ENCODE measurements at regions not wholly inside any gene's neighbourhood (a gene's known extent, or its start where the extent isn't known, plus 50 kb on each side); places are given as distances from the start of the nearest gene placed in this dataset.

- no peak for DNase-seq (ENCODE audit: low read depth)
- Histone ChIP-seq H3K27me3 (ENCODE audit: control insufficient read depth, insufficient read depth, low read length) (no peaks in the 10 kb centered on the region), H3K36me3 (ENCODE audit: control insufficient read depth, insufficient read depth, low read length) (no peaks in the 10 kb centered on the region), H3K4me3 (ENCODE audit: low read depth, low read length) (no peak overlapping the region)
- TF ChIP-seq, protein P1, sequence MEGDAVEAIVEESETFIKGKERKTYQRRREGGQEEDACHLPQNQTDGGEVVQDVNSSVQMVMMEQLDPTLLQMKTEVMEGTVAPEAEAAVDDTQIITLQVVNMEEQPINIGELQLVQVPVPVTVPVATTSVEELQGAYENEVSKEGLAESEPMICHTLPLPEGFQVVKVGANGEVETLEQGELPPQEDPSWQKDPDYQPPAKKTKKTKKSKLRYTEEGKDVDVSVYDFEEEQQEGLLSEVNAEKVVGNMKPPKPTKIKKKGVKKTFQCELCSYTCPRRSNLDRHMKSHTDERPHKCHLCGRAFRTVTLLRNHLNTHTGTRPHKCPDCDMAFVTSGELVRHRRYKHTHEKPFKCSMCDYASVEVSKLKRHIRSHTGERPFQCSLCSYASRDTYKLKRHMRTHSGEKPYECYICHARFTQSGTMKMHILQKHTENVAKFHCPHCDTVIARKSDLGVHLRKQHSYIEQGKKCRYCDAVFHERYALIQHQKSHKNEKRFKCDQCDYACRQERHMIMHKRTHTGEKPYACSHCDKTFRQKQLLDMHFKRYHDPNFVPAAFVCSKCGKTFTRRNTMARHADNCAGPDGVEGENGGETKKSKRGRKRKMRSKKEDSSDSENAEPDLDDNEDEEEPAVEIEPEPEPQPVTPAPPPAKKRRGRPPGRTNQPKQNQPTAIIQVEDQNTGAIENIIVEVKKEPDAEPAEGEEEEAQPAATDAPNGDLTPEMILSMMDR (IDR thresholded peaks at IDR 0.05; ENCODE audit: insufficient read depth, low read length, poor library complexity, severe bottlenecking): no peak
Measured at GRCh38 chr6:78618970-78619369, 248.4 kb upstream of the IRAK1BP1 start.

DNA sequence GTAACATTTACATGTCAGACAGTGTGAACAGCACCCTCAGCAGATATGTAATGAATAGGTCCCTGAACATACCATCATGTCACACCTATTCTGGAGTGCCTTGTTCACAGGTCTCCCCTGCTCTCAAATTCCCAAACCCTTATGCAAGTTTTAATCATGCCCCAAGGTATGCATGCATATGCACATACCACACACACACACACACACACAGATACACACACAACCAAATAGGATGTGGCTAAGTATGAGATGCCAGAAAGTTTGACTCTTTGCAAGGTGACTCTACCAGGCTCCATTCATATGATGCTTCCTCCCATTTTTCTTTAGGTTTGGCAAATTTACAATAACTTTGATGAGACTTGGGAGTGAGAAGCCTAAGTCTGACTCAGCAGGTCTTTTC is 243.8 kb upstream of the IRAK1BP1 start:
- DNase-seq (ENCODE audit: low read depth): no peak
- Histone ChIP-seq H3K27me3 (ENCODE audit: control insufficient read depth, insufficient read depth, low read length) (no peaks in the 10 kb centered on the region), H3K4me3 (ENCODE audit: low read depth, low read length) (no peak overlapping the region), H3K36me3 (ENCODE audit: control insufficient read depth, insufficient read depth, low read length) (no peaks in the 10 kb centered on the region)
- TF ChIP-seq, protein P1 (IDR thresholded peaks at IDR 0.05; ENCODE audit: insufficient read depth, low read length, poor library complexity, severe bottlenecking): no peak

GRCh38 chr6:78629154-78629721 is 238.1 kb upstream of the IRAK1BP1 start:
- Histone ChIP-seq H3K27me3 (ENCODE audit: control insufficient read depth, insufficient read depth, low read length) (no peaks in the 10 kb centered on the region), H3K36me3 (ENCODE audit: control insufficient read depth, insufficient read depth, low read length) (no peaks in the 10 kb centered on the region), H3K4me3 (ENCODE audit: low read depth, low read length) (peak overlapping the region; percentile 35)
- TF ChIP-seq, protein P1 (IDR thresholded peaks at IDR 0.05; ENCODE audit: insufficient read depth, low read length, poor library complexity, severe bottlenecking): no peak
- DNase-seq (ENCODE audit: low read depth): no peak

GRCh38 chr6:78629836-78630235 is 237.5 kb upstream of the IRAK1BP1 start:
- H3K4me3 ChIP-seq (ENCODE audit: low read depth, low read length): peak overlapping the region; percentile 35
- H3K27me3 ChIP-seq (ENCODE audit: control insufficient read depth, insufficient read depth, low read length): no peaks in the 10 kb centered on the region
- H3K36me3 ChIP-seq (ENCODE audit: control insufficient read depth, insufficient read depth, low read length): no peaks in the 10 kb centered on the region
- DNase-seq (ENCODE audit: low read depth): no peak
- TF ChIP-seq, protein P1 (IDR thresholded peaks at IDR 0.05; ENCODE audit: insufficient read depth, low read length, poor library complexity, severe bottlenecking): no peak

DNA sequence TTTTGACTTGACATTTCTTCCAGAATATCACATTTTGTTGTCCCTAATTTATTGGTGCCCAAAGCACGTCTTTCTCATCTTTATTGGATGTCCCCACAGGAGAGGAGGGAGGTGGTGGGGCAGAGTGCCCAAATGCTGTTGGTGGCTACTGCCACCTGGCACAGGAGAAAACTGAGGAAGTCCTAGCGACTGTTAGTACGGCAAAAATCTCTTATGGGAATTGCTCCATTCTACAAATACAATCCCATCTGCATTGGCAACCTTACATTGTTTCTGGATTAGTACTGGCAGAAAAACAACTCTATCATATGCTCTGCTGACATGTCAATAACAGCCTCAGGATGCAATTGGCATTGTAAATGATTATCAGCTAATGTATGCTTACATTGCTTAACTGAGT is 235.4 kb upstream of the IRAK1BP1 start:
- TF ChIP-seq, protein P1 (IDR thresholded peaks at IDR 0.05; ENCODE audit: insufficient read depth, low read length, poor library complexity, severe bottlenecking): no peak
- no peak for DNase-seq (ENCODE audit: low read depth)
- Histone ChIP-seq H3K27me3 (ENCODE audit: control insufficient read depth, insufficient read depth, low read length) (no peaks in the 10 kb centered on the region), H3K36me3 (ENCODE audit: control insufficient read depth, insufficient read depth, low read length) (no peaks in the 10 kb centered on the region), H3K4me3 (ENCODE audit: low read depth, low read length) (no peak overlapping the region)
